ENCODE measurements at regions not wholly inside any gene's neighbourhood (a gene's known extent, or its start where the extent isn't known, plus 50 kb on each side); places are given as distances from the start of the nearest gene placed in this dataset.

- DNase-seq, result no peak
Measured at GRCh38 chr18:77658751-77659448, 409.3 kb downstream of the GALR1 start.

DNA sequence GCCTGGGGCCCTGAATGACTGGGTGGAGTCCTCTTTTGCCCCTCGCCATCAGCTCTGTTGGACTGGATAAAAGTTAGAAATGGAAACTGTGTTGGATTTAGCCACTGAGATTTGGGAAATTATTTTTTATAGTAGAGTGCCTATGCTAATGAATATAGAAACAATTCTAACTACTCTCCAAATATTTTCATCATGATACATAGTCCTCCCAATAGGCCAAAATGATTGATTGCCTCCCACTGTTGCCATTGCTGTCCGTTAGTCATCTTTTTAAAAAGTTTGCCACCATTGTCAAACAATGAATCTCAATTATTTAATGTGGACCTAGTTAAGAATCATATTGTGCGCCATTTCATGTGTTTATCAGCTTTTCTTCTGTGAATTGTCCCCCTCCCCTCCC, 417.0 kb downstream of the GALR1 start:
- no peak for DNase-seq

DNA sequence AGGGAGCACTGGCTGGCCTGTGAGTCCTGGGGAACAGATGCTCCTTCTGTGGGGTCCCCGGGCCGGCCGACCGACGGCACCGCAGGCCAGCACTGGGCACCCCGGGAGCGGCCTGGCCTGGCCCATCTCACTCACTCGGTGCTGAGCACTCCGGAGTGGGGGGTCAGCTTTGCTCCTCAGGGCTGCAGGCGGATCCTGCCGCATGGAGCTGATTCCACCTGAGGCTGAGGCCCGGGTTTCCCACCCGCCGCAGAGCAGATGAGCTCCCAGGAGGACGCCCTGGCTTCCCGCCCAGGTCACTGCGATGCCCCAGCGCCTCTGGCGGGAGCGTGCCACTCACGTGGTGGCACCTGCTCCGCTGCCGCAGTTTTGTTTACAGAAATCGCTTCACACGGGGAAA, 418.6 kb downstream of the GALR1 start:
- DNase-seq, result no peak

GRCh38 chr18:77669331-77669730, 419.7 kb downstream of the GALR1 start:
- no peak for DNase-seq

- no peak for DNase-seq
Measured at GRCh38 chr18:77671456-77672167, 422.0 kb downstream of the GALR1 start.

DNA sequence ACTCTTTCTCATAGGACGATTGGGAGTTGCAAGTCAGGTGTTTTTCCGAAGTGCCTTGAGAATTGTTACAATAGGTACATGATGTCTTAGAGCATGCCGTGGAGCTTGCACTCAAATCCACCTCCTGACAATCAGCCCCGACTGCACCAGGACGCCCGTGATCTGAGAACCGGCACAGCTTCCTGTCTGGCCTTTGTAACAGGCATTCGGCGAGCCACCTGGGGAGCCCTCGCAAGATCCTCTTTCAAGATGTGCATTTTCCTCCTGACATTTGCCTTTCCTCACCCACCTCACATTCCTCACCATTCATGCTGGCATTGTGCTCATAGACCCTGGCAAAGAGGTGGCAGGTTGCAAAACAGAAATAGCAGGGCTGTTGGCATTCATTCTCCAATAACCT, 427.3 kb downstream of the GALR1 start:
- DNase-seq, result no peak

- no peak for DNase-seq
Measured at GRCh38 chr18:77677536-77677935, 427.9 kb downstream of the GALR1 start.

GRCh38 chr18:77679869-77680268, 430.2 kb downstream of the GALR1 start:
- no peak for DNase-seq

- DNase-seq, result no peak
Measured at GRCh38 chr18:77700051-77700450, 450.4 kb downstream of the GALR1 start.

GRCh38 chr18:77701977-77702376, 452.3 kb downstream of the GALR1 start:
- DNase-seq, result no peak

DNA sequence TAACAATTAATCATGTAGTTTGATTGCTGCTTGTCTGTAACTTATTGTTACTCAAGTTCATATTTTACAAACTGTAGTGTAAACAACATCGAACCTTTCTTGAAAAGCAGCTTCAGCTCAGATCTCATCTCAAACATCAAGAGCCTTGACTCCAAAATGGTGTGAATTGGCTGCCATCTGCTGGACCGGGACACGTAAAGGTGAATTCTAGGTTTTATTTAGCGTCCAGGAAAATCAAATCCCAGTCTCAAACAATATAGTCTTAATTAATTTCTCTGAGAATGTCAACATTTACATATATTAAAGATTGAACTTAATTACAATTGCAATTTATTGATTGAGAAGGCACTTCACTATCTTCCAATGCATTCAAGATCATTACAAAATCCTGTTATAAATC, 453.0 kb downstream of the GALR1 start:
- peak; percentile 9 for DNase-seq

- no peak for DNase-seq
Measured at GRCh38 chr18:77705301-77705700, 455.7 kb downstream of the GALR1 start.

DNA sequence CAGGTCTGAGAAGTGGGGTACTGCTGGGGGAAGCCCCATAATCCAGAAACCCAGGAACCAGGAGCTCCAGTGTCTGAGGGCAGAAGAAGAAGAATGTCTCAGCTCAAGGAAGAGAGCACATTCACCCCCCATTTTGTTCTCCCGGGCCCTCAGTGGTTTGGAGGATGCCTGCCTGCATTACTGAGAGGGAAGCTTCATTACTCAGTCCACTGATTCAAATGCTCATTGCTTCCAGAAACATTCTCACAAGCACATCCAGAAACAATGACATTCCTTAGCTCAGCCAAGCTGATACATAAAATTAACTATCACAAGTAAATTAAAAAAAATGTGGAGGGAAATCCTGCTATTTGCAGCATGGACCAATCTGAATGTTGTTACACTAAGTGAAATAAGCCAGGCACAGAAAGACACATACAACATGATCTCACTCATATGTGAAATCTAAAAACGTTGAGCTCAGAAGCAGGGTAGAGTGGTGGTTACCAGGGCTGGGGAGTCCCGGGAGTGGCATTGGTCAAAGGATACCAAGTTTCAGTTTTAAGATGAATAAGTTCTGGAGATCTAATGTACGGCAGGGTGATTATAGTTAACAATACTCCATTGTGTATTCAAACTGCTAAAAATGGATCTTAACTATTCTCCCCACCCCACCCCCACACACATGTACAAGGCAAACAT, 459.3 kb downstream of the GALR1 start:
- no peak for DNase-seq

- DNase-seq, result no peak
Measured at GRCh38 chr18:77711096-77711495, 461.4 kb downstream of the GALR1 start.

DNA sequence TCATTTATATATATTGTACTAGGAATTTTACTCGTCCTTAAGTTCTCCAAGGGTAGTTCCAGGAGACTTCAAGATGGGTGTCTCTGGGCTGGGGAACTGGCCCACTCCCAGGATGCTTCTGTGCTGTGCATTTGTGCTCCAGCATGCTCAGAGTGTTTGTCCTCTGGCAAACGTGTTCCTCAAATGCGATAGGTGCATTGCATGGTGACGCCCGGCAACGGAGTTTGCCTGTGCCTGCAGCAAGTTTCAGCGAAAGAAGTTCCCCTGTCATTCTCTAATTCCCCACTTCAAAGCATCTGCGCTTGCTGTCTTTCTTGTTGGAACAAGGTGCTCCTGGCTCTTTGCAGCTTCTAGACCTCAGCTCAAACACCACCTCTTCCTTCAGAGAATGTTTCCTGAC, 465.1 kb downstream of the GALR1 start:
- DNase-seq, result no peak

- no peak for DNase-seq
Measured at GRCh38 chr18:77716282-77716681, 466.6 kb downstream of the GALR1 start.

- DNase-seq, result no peak
Measured at GRCh38 chr18:77733292-77733903, 483.8 kb downstream of the GALR1 start.

GRCh38 chr18:77736842-77737241, 487.2 kb downstream of the GALR1 start:
- DNase-seq, result no peak

DNA sequence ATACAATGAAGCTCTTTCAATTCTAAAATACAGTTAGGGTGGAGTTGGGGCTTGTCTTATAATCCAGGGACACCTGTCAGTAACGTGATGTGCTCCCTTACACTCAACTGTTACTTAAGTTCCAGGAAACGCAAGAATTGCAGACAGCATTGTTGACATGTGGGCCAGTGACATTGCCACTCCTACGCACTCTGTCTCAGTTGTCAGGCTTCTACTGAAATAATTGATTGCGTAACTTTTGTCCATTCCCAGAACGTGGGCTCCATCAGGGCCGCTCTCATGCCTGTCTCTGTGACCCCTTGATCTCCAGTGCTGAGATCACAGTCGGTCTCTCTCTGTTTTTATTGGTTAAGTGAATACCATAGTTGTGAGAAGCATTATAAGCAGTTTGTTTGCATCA, 487.8 kb downstream of the GALR1 start:
- DNase-seq, result peak; percentile 17

- no peak for DNase-seq
Measured at GRCh38 chr18:77749089-77749488, 499.4 kb downstream of the GALR1 start.

DNA sequence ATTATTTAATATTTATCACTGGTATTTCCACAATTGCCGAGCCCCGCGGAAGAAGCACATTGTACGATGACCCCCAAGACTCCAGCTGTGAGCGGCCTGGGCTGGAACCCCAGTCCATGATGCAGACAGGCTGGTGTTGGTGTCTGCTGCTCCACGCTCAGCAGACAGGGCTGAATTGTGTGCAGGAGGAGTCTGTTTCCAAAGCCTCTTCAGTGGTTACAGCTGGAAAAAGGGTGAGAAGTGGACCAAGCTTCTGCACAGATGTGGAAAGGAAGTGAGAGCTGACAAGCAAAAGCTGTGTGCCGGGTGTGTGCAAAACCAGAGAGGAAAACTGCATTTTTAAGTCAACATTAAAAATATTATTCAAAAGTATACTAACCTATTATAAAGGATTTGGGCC, 500.4 kb downstream of the GALR1 start:
- DNase-seq, result no peak

DNA sequence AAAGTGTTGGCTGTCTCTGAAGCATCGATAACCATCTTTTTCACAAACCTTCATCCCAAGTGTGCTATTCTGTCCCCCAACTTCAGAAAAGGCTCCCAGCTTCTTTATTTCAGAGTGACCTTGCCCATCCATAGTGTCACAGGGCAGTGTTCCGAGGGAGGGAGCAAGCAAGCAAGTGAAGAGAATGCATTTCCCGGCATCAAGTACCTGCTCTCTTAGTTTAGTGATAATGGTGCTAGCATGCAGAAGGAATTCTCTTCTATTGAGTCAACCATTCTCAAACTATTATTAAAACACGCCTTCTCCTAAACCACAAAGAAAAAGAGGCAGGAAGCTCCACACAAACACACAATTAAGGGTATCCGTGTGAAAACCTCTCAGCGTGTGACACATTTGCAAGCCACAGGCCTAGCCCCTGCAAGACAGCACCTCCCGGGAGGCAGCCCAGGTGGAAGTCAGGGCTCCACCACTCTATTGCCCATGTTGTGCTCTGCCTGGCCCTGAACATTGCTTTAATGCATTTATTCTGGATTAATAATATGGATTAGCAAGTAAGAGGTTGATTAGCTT, 504.9 kb downstream of the GALR1 start:
- no peak for DNase-seq

All from renal pelvis (tissue), 1 donor.